Inflammatory macrophage treated with lipopolysaccharide for 1 hour (primary cell): ENCODE measurements at regions not wholly inside any gene's neighbourhood (a gene's known extent, or its start where the extent isn't known, plus 50 kb on each side); places are given as distances from the start of the nearest gene placed in this dataset.
"Not testable (repeated sequence)": the region's sequence is repeated elsewhere in the genome, so short reads cannot be mapped to it uniquely, and the experiment has no call there.

Experiments
- DNase-seq, 2 donors: peaks; one replicate each; pipeline ENCODE4 v3.0.0-alpha.2; 2020 to 2022

DNA sequence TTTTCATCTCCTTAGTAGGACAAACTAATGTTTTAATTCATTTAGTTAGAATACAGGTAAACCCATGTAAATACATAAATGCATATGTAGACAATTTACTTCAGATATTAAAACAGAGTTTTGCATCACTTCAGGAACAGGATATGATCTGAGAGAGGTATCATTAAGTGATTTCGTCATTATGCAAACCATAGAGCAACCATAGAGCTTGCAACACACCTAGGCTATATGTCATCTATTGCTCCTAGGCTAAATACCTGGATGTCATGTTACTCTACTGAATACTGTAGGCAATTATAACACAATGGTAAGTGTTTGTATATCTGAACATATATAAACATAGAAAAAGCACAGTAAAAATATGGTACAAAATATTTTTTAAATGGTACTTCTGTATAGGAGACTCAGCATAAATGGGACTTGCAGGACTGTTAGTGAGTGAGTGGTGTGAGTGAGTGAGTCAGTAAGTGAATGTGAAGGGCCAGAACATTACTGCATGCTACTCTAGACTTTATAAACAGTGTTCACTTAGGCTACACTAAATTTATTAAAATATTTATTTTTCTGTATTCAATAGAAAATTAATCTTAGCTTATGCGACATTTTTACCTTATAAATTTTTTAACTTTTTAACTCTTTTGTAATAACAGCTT is 1377.5 kb upstream of the CDH9 start:
- no peak for DNase-seq

DNA sequence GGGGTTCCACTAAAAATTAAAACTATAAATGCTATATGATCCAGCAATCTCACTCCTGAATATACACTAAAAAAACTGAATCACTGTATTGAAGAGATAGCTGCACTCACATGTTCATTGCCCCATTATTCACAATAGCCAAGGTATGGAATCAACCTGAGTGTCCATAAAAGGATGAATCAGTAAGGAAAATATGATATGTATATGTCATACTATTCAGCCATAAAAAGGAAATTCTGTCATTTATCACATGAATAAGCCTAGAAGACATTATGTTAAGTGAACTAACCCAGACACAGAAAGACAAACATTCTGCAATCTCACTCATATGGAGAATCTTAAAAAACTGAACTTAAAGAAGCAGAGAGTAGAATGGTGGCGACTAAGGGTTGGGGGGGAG is 1376.2 kb upstream of the CDH9 start:
- DNase-seq, result no peak

DNA sequence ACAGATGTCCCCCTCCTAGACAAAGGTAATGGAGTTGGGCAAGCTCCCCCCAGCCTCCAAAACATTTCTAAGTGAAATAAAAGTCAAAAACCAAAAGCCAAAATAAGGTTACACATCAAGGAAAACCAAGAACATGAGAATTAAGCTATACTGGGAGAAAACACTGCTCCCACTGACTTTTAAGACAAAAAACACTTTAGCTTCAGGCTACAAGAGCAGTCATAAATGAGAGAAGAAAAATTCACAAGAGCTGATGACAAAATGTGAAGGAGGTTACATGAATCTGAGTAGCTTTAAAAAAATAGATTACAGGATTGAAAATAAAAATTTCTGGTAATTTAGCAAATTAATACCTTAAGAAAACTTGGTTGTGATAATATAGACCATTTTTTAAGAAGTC is 1370.3 kb upstream of the CDH9 start:
- DNase-seq, result no peak

DNA sequence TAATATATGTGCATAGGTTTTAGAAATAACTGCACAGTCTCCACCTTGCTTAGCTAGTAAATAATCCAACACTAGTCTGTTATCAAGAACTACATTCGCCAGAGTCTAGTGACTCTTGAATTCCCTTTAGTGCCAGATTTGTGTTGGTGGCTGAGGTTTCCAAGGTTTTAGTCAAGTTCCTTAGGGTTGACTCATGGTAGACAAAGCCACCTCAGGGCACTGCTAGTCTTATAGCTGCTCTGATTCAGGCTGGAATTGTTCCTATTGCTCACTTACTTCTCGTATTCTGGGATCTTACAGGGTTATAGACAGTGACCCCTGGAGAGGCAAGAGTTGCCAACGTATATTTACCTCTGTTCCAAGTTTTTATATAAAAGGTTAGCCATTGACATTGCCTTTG is 1369.8 kb upstream of the CDH9 start:
- no peak for DNase-seq

DNA sequence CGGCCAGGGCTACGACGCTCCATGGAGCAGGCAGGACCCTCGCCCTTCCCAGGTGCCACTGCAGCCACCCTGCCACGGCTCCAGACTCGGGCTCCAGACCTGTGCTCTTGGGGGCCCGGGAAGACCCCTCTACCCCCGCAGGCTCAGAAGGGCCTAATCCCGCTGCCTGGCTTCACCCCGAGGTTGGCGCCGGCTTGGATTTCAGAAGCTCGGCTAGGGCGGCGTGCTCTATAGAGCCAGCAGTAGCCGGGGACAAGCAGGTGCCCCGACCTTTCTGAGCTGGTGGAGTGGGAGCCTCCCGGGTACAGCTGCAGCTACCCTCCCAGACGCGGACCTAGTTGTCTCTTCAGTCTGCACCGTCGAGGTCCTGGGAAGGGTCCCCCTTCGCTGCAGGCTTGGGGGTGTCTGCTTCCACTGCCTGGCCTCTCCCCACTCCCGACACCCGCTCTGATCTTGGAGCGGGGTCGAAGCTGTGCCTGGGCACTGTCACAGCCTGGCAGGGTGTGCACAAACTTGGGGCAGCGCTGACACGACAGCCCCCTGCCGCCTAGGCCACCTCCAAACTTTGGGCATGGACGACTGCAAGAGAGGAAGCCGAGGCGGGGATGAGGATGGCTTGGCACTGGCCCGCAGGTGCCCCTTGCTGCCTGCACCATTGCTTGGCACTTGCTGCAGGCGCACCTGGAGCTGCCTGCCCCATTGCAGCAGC is 1366.1 kb upstream of the CDH9 start:
- DNase-seq, result no peak

DNA sequence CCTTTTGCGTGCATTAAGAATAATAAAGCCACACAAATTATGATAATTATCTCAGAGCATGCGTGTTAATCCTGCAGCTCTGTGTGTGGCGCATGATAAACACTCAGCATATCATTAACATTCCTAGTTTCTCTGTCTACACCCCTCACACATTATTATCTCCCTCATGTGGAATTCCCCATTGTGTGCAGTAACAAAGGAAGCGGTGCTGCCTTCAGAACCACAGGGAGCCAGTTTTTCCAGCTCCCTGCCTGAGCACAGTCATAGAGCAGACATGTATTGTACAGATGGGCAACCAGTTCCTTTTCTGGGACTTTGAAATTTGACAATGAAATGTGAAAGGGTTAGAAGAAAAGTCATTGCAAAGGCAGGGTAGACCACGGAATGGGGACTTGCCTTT is 1365.5 kb upstream of the CDH9 start:
- DNase-seq, result no peak

DNA sequence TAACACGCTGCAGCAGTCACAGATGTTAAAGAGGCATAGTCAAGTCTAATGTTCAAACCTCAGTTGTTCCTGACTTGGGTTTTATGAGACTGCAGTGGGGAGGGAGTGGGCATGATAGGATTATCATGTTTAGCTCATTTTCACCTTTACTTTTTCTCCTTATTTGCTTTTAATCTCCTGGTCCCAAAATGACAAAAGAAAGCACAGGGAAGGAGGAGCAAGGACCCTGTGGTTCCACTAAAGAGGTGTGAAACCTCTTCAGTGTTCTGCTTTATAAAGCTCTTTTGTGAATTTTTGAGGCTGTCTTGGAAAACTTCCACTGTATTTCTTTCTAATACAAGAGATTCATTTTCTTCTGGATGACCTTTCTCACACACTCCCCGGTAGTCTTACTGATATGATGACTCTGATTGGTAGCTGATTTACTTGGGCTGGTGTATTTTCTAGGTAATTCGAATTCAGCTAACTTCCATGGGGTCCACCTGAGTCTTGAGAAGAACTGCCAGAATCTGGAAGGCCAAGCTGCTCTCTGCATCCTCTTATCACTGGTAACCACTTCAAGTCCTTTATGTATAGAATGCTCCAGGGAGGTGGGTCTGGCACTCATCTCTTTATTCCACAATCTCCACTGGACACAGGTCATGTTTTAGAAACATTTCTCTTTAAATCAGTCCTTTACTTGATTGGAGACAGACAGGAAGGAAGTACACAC is 1364.4 kb upstream of the CDH9 start:
- DNase-seq, result no peak

DNA sequence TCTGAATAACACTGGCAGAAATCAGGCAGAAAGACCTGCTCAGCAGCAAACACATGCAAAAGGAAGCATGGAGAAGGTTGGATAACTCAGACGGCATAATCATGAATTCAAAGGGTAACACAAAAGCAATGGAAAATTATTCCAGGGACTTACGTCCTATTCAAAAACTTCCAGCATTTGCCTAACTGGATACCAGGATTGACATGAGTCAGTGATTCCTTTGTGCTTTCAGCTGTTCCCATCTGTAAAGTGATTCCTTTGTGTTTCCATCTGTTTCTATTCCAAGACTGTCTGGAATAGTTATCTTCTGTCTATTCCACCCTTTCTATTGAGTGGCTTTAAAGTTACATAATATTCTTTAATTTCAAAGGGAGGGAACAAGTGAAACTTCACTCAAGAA is 1361.7 kb upstream of the CDH9 start:
- DNase-seq, result no peak

DNA sequence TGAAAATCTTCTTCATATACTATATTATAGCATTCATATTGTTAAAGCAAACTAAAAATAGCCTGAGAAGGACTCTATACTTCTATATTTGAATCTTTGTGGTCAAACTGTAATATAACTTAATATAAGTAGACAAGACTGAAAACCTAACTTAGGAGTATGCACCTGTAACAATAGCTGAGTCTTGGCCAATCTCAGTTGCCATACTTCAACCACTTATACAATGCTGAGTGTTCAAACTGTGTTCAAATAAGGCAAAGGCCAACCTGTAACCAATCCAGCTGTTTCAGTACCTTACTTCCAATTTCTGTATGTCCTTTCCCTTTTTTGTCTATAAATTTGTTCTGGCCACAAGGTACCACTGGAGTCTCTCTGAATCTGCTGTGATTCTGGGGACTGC is 1360.8 kb upstream of the CDH9 start:
- DNase-seq, result no peak

DNA sequence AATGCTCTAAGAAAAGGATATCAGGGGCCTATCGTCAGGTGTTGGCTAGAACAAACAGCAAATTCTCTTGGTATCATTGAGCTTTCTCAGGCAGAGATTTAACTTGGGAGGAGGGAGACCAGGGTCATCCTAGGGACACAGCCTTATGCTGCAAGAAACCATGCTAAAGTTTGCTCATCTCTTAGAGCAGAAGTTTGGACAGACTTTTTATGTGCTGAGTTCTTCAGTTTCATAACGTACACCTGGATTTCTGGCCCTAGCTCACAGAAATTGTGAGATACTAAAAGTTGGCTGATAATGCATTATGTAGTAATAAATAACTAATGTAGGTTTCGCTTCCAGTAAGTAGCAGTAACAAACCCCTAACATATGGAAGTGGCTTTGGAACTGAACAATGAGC is 1359.8 kb upstream of the CDH9 start:
- DNase-seq, result no peak

DNA sequence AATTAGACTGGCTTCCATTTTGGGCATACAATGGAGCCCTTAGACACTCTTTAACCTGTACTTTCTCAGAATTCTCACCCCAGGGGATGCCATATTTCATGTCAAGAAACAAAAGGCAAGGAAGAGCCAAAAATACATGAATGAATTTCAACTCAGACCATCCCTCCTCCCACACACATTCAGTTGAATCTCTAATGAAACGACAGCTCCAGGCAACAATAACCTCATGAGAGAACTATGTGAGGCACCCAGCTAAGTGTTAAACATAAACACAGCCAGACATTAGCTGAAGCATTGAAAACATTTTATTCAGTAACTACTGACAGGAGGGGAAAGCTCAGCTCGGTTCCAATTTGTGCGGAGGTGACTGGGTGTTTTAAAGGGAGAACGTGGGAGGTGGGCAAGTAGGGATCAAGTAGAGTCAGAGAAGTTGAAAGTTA is 1359.1 kb upstream of the CDH9 start:
- DNase-seq, result no peak

DNA sequence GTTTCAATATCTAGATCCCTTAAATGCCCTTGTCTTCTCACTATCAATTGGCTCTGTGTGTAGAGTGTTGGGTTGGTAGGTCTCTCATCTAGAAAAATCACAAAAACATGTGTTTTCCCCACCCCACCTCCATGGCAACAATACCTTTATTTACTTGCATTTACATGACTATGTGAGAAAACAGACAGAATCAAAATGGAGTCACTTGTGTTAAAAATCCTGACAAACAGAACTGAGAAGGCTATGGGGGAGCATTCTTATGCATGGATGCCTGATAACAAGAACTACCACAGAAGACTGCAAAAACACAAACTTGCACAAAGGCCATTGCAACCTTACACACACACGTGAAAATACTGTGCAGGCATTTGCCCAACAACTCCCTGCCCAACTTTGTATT is 1352.9 kb upstream of the CDH9 start:
- DNase-seq, result no peak

DNA sequence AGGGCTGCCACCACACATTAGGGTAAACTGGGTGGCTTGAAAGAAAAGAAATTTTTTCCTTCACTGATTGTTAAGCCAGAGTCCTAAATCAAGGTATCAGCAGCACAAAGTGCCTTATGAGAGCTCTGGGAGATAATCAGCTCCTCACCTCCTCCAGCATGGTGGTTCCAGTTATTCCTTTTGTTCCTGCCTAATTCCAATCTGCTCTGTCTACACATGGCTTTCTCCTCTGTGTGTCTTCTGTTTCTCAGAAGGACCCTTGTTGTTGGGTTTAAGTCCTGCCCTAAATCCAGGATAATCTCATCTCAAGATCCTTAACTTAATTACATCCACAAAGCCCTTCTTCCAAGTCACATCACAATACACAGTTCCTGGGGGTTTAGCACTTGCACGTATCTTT is 1352.0 kb upstream of the CDH9 start:
- no peak for DNase-seq

DNA sequence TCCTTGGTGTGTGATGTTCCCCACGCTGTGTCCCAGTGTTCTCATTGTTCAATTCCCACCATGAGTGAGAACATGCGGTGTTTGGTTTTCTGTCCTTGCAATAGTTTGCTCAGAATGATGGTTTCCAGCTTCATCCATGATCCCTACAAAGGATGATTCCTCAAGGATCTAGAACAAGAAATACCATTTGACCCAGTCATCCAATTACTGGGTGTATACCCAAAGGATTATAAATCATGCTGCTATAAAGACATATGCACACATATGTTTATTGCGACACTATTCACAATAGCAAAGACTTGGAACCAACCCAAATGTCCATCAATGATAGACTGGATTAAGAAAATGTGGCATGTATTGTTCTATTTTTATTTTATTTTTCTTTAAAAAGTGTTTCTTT is 1351.3 kb upstream of the CDH9 start:
- not testable (repeated sequence) for DNase-seq

DNA sequence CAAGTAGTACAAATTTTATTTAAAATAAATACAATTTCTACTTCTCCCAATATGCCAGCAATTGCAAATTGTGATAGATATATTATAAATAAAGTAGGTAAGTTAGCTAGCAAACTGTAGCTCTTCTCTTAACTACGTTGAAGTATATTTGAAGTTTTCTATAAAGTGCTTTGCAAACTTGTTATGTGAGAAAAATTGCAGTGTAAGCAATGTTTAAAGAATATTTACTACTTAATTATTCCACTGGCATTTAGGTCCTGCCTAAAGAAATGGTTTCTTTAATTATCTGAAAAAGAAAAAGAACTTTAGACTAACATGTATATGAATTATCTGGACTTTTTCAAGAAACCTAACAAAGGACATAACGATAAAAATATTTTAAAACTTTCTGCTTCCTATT is 1350.0 kb upstream of the CDH9 start:
- DNase-seq, result no peak

DNA sequence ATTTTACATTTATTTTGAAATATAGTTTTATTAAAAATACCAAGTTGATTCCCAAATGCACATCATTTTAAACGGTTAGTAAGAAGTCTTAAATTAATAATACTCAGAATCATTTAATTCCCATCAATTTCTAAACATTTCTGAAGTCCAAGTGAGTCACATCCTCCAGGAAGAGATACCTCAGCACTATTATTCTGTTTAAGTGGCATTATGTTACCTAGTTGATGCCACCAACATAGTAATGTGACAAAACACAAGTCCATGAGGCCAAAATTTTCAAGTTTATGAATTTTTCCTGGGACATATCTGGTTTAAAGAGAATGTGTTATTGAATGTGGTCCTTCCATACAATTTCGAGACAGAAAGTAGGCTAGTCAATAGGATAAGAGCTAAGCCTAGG is 1348.3 kb upstream of the CDH9 start:
- no peak for DNase-seq

DNA sequence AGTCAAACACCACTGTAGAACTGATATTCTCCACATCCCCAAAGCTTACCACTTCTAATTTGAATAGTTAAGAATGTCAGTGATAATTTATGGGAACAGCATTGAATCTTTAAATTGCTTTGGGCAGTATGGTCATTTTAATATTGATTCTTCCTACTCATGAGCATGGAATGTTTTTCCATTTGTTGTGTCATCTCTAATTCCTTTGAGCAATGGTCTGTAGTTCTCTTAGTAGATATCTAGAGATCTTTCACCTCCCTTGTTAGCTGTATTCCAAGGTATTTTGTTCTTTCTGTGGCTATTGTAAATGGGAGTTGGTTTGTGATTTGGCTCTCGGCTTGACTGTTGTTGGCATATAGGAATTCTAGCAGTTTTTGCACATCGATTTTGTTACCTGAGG is 1341.8 kb upstream of the CDH9 start:
- no peak for DNase-seq

DNA sequence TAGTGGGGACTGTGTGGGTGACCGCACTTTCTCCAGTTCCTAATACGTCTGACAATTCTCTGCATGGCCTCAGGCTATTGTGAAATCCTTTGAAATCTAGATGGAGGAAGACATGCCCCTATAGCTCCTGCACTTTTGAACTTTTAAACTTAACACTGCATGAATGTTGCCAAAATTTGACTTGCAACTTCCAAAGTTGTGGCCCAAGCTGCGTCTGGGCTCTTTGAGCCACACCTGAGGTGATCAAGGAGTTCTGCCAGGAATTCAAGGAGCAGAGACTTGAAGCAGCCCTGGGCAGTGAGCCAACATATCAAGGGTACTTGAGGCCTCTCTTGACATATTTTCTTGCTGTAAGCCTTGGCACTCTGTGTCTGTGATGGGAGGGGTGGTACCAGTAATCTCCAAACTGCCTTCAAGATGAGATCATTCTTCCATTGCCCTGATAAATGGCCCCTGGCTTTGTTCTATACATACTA is 1336.1 kb upstream of the CDH9 start:
- DNase-seq, result no peak

DNA sequence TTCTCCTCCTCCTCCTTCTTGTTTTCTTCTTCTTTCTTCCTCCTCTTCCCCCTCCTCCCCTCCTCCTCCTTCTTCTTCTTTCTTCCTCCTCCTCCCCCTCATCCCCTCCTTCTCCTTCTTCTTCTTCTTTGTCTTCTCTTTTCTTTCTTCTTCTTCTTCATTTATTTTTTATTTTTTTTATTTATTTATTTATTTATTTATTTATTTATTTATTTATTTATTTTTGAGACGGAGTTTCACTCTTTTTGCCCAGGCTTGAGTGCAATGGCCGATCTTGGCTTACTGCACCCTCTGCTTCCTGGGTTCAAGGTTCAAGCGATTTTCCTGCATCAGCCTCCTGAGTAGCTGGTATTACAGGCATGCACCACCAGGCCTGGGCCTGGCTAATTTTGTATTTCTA is 1332.5 kb upstream of the CDH9 start:
- no peak for DNase-seq

DNA sequence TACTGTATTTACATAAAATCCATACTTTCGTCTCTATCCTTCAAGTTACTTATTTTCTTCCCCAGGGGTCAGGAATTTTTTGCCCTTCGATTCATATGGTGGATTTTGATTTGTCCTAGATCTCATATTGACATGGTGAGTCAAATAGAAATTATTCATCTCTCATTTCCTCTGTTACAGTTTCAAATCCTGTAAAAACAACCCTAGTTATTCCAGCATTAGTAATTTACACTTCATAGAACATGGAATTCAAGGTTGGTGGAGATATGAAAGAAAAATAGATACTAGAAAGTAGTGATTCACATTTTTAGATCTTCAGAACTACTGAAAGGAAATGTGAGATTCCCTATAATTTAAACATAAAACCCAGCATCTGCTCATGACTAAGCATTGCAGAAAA is 1331.0 kb upstream of the CDH9 start:
- no peak for DNase-seq

DNA sequence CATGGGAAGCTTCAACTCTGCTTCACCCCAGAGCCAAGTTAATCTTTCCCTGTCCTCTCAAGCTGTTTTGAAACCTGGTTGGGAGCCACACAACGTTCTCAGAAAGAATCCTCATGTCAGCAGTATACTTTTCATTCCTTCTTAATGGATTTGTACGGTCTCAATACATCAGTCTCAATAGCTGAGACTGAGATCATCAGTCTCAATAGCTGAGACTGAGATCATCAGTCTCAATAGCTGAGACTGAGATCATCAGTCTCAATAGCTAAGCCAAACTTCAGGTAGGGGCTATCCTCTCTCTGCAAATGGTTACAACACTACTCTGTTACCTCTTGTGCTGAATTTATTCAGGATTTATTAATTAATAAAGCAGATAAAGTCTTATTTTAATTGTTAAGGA is 1317.4 kb upstream of the CDH9 start:
- DNase-seq, result no peak

DNA sequence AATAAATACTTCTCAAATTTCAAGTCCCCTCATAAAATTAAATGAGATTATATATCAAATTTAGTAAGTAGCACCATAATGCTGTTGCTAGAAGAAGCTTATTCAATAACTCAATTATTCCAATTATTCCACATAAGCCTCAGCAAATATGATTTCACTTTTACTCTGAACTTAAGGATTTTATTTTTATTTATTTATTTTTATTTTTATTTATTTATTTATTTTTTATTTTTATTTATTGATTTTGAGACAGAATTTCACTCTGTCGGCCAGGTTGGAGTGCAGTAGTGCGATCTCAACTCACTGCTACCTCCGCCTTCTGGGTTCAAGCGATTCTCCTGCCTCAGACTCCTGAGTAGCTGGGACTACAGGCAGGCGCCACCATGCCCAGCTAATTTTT is 1308.3 kb upstream of the CDH9 start:
- DNase-seq, result no peak

DNA sequence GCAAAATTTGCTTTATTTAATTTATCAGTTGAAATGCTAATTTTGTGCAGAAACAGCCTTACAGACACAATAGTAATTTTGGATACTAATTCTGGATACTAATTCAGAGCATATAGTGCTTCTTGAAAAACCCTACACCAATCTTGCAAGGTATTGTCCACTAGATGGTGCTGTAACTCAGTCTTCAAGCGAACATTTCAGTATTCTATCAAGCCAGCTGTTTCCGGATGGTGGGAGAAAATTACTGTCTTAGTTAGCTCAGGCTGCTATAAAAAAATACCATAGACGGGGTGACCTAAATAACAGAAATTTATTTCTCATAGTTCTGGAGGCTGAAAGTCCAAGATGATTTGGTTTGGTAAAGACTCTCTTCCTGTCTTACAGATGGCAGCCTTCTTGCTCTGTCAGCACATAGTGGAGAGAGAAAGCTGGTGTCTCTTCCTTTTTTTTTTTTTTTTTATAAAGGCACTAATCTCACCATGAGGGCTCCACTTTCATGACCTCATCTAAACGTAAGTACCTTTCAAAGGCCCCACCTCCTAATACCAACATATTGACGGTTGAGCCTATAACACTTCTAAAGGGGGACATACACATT is 1306.5 kb upstream of the CDH9 start:
- DNase-seq, result peak; percentile 8 to 29

DNA sequence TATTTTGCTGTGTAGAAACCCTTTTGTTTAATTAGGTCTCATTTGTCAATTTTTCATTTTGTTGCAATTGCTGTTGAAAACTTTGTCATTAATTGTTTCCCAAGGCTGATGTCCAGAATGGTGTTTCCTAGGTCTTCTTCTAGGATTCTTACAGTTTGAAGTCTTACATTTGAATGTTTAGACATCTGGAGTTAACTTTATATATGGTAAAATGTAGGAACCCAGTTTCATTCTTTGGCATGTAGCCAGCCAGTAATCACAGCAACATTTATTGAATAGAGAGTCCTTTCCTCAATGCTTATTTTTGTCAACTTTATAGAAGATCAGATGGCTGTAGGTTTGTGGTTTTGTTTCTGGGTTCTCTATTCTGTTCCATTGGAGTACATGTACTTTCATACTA is 1290.8 kb upstream of the CDH9 start:
- no peak for DNase-seq
